Erythroblast (primary cell): ENCODE measurements at regions not wholly inside any gene's neighbourhood (a gene's known extent, or its start where the extent isn't known, plus 50 kb on each side); places are given as distances from the start of the nearest gene placed in this dataset.

Experiments
- GATA1 ChIP-seq: IDR thresholded peaks from 2 replicates; pipeline ENCODE4 v1.6.1; 2011; ENCODE audit warnings: low read depth, mild to moderate bottlenecking, control low read depth, low read length, moderate library complexity
- POLR2A ChIP-seq: IDR thresholded peaks from 2 replicates; pipeline ENCODE4 v1.6.1; 2011; ENCODE audit warnings: mild to moderate bottlenecking, low read length

DNA sequence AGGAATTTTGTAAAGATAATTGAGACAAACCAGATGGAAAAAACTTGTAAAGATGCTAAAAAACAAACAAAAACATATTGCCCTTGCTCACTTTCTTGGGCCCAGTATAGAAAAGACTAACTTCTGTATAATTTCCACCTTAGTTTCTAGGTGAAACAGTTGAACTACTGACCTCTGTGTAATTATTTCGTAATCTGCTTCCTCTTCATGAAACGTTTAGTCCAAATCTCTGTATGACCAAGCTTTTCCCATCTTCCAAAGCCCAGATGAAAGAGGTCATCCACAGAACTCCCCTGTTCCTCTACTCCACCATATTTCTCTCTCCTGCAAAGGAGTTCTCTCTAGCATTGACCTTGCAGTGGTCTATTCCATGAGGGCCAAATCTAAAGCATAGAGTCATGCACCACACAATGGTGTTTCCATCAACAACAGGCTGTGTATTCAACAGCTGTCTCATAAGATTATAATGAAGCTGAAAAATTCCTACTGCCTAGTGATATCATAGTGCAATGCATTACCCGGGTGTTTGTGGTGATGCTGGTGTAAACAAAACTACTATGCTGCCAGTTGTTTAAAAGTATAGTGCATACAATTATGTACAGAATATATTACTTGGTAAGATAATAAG lies 647.6 kb downstream of the TNS3 start:
- TF ChIP-seq POLR2A, result no peak
- TF ChIP-seq GATA1, result no peak
